ENCODE measurements at regions not wholly inside any gene's neighbourhood (a gene's known extent, or its start where the extent isn't known, plus 50 kb on each side); places are given as distances from the start of the nearest gene placed in this dataset.
"Not testable (repeated sequence)": the region's sequence is repeated elsewhere in the genome, so short reads cannot be mapped to it uniquely, and the experiment has no call there.

DNA sequence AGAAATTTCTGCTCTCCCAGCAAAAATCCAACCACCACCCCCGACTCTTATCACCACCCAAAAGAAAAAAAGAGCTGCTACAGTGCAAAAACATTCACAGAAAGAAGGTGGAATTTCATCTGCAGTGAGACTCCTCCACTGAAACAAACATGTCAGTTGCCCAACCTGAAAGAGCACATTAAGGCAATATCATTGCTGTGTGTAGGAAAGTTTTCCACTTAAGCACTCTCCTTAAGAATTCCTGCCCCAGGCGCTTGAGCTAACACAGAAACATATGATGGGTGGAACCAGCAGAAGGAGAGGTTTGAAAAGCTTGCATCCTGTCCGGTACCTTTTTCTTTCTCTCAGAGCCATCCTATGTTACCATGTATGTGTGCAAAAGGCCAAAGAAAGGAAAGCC, 200.8 kb upstream of the GADL1 start:
- Histone ChIP-seq H2AFZ (replicated peaks) (no peak overlapping the region), H3K9ac (no peak overlapping the region), H3K36me3 (no peaks in the 10 kb centered on the region), H3K27ac (no peak overlapping the region), H3K4me2 (no peak overlapping the region), H4K20me1 (ENCODE audit: low read depth) (no peaks in the 10 kb centered on the region), H3K9me3 (ENCODE audit: low read depth) (no peaks in the 10 kb centered on the region), H3K79me2 (ENCODE audit: low read depth) (no peaks in the 10 kb centered on the region), H3K27me3 (no peaks in the 10 kb centered on the region), H3F3A (ENCODE audit: low read depth) (no peaks in the 10 kb centered on the region), H3K4me1 (peaks cover 6% of the 10 kb centered on the region), H3K4me3 (no peak overlapping the region)
- no peaks in the 10 kb centered on the region for H3K9me3 Mint-ChIP-seq
- no peaks in the 10 kb centered on the region for H3K36me3 Mint-ChIP-seq
- H3K4me1 Mint-ChIP-seq, result no peaks in the 10 kb centered on the region
- no peaks in the 10 kb centered on the region for H3K27me3 Mint-ChIP-seq (ENCODE audit: insufficient read depth, low read depth)
- H3K27ac Mint-ChIP-seq, result no peak overlapping the region
- DNase-seq (ENCODE audit: low spot score), result no peak
- TF ChIP-seq, protein P1, sequence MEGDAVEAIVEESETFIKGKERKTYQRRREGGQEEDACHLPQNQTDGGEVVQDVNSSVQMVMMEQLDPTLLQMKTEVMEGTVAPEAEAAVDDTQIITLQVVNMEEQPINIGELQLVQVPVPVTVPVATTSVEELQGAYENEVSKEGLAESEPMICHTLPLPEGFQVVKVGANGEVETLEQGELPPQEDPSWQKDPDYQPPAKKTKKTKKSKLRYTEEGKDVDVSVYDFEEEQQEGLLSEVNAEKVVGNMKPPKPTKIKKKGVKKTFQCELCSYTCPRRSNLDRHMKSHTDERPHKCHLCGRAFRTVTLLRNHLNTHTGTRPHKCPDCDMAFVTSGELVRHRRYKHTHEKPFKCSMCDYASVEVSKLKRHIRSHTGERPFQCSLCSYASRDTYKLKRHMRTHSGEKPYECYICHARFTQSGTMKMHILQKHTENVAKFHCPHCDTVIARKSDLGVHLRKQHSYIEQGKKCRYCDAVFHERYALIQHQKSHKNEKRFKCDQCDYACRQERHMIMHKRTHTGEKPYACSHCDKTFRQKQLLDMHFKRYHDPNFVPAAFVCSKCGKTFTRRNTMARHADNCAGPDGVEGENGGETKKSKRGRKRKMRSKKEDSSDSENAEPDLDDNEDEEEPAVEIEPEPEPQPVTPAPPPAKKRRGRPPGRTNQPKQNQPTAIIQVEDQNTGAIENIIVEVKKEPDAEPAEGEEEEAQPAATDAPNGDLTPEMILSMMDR (IDR thresholded peaks at IDR 0.05), result no peak
- no peak for TF ChIP-seq EZH2phosphoT487 (IDR thresholded peaks at IDR 0.05)
- no peak for TF ChIP-seq EZH2 (IDR thresholded peaks at IDR 0.05)
- no peak overlapping the region for H3K4me3 Mint-ChIP-seq

DNA sequence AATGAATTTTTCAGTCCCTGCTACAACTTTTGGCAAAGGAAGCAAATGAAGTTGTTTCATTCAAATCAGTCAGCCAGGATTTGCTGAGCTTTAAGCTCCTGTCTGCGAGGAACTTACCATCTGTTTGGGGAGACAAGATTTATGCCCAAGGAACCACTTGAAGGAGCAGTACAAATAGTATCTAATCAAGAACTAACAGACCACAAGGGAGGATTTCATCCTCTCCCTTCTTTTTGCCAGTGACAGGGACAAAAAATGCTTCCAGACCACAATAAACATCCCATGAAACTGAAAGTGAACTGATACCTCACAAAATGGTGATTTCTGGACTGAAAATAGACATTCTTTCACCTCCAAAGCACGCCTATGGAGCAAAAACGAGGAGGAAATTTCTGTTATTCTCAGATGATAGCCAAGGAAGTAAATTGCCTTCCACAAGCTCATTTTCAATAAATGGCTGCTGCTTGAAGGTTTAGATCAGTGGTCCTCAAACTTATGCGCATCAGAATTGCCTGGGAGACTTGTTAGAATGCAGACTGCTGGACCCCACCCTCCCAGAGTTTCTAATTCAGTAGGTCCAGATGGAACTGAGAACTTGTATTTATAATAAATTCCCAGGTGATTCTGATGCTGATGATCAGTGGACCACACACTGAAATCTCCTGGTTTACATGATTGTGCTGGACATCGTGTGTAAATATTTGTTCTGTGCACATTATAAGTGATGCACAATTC, 202.4 kb upstream of the GADL1 start:
- Histone ChIP-seq H4K20me1 (ENCODE audit: low read depth) (no peaks in the 10 kb centered on the region), H2AFZ (replicated peaks) (no peak overlapping the region)

DNA sequence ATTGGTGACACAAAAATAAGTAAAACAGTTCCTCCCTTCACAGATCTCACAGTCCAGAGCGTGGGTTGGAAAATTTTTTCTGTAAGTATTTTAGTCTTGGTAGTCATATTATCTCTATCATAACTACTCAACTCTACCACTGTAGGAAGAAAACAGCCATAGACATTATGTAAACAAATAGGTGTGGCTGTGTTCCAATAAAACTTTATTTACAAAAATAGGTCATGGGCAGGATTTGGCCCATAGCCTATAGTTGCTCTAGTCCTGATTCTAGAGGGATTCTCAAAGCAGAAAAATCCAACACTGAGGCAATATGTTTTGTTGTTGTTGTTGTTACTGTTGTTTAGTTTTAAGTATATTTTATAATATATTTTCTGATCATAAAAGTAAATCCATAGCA, 206.1 kb upstream of the GADL1 start:
- H3K4me1 ChIP-seq, result peaks cover 6% of the 10 kb centered on the region
- no peak overlapping the region for H3K27ac ChIP-seq
- TF ChIP-seq EZH2phosphoT487 (IDR thresholded peaks at IDR 0.05) (no peak), EZH2 (IDR thresholded peaks at IDR 0.05) (no peak)
- TF ChIP-seq, protein P1 (IDR thresholded peaks at IDR 0.05), result no peak
- H3K27me3 ChIP-seq, result no peaks in the 10 kb centered on the region
- peaks cover 5% of the 10 kb centered on the region for H3K9me3 Mint-ChIP-seq
- H3K36me3 ChIP-seq, result no peaks in the 10 kb centered on the region
- no peaks in the 10 kb centered on the region for H3K27me3 Mint-ChIP-seq (ENCODE audit: insufficient read depth, low read depth)
- H3F3A ChIP-seq (ENCODE audit: low read depth), result no peaks in the 10 kb centered on the region
- no peaks in the 10 kb centered on the region for H3K79me2 ChIP-seq (ENCODE audit: low read depth)
- no peaks in the 10 kb centered on the region for H3K36me3 Mint-ChIP-seq
- H3K4me3 ChIP-seq, result no peak overlapping the region
- no peak overlapping the region for H3K4me2 ChIP-seq
- no peaks in the 10 kb centered on the region for H3K4me1 Mint-ChIP-seq
- H2AFZ ChIP-seq (replicated peaks), result no peak overlapping the region
- H3K9me3 ChIP-seq (ENCODE audit: low read depth), result no peaks in the 10 kb centered on the region
- H3K27ac Mint-ChIP-seq, result no peak overlapping the region
- H4K20me1 ChIP-seq (ENCODE audit: low read depth), result no peaks in the 10 kb centered on the region
- no peak for DNase-seq (ENCODE audit: low spot score)
- H3K9ac ChIP-seq, result no peak overlapping the region
- no peak overlapping the region for H3K4me3 Mint-ChIP-seq

More for the DNA sequence above, 202.4 kb upstream of the GADL1 start:
- no peak for DNase-seq (ENCODE audit: low spot score)
- no peaks in the 10 kb centered on the region for H3K9me3 Mint-ChIP-seq
- H3K9ac ChIP-seq, result no peak overlapping the region
- no peaks in the 10 kb centered on the region for H3K27me3 Mint-ChIP-seq (ENCODE audit: insufficient read depth, low read depth)
- no peak overlapping the region for H3K27ac Mint-ChIP-seq
- no peaks in the 10 kb centered on the region for H3K27me3 ChIP-seq
- no peaks in the 10 kb centered on the region for H3K4me1 Mint-ChIP-seq
- H3K79me2 ChIP-seq (ENCODE audit: low read depth), result no peaks in the 10 kb centered on the region
- no peaks in the 10 kb centered on the region for H3F3A ChIP-seq (ENCODE audit: low read depth)
- H3K4me3 Mint-ChIP-seq, result no peak overlapping the region
- peaks cover 6% of the 10 kb centered on the region for H3K4me1 ChIP-seq
- TF ChIP-seq, protein P1 (IDR thresholded peaks at IDR 0.05), result no peak
- no peak for TF ChIP-seq EZH2phosphoT487 (IDR thresholded peaks at IDR 0.05)
- TF ChIP-seq EZH2 (IDR thresholded peaks at IDR 0.05), result no peak
- no peaks in the 10 kb centered on the region for H3K9me3 ChIP-seq (ENCODE audit: low read depth)
- H3K36me3 Mint-ChIP-seq, result no peaks in the 10 kb centered on the region
- no peaks in the 10 kb centered on the region for H3K36me3 ChIP-seq
- no peak overlapping the region for H3K4me3 ChIP-seq
- H3K27ac ChIP-seq, result no peak overlapping the region
- no peak overlapping the region for H3K4me2 ChIP-seq

DNA sequence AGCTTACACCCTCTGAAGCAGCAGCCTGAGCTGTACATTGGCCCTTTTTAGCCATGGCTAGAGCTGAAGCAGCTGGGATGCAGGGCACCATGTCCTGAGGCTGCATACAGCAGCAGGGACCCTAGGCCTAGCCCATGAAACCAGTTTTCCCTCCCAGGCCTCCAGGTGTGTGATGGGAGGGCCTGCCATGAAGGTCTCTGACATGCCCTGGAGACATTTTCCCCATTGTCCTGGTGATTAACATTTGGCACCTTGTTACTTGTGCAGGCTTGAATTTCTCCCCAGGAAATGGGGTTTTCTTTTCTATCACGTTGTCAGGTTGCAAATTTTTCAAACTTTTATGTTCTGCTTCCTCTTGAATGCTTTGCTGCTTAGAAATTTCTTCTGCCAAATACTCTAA, 206.8 kb upstream of the GADL1 start:
- H3K4me3 ChIP-seq; H3K27me3 Mint-ChIP-seq (ENCODE audit: insufficient read depth, low read depth); H3K36me3 ChIP-seq; H3F3A ChIP-seq (ENCODE audit: low read depth); H3K9ac ChIP-seq; H2AFZ ChIP-seq (replicated peaks); H3K27me3 ChIP-seq; DNase-seq (ENCODE audit: low spot score); H3K79me2 ChIP-seq (ENCODE audit: low read depth); H3K4me1 ChIP-seq; H3K4me1 Mint-ChIP-seq; H3K9me3 ChIP-seq (ENCODE audit: low read depth); H3K27ac ChIP-seq; H4K20me1 ChIP-seq (ENCODE audit: low read depth); H3K4me2 ChIP-seq; H3K9me3 Mint-ChIP-seq; H3K36me3 Mint-ChIP-seq; H3K27ac Mint-ChIP-seq; H3K4me3 Mint-ChIP-seq: not testable (repeated sequence)

Measured in neural progenitor cell (in vitro differentiated cells).